ENCODE measurements at regions not wholly inside any gene's neighbourhood (a gene's known extent, or its start where the extent isn't known, plus 50 kb on each side); places are given as distances from the start of the nearest gene placed in this dataset.
"Not testable (repeated sequence)": the region's sequence is repeated elsewhere in the genome, so short reads cannot be mapped to it uniquely, and the experiment has no call there.

DNA sequence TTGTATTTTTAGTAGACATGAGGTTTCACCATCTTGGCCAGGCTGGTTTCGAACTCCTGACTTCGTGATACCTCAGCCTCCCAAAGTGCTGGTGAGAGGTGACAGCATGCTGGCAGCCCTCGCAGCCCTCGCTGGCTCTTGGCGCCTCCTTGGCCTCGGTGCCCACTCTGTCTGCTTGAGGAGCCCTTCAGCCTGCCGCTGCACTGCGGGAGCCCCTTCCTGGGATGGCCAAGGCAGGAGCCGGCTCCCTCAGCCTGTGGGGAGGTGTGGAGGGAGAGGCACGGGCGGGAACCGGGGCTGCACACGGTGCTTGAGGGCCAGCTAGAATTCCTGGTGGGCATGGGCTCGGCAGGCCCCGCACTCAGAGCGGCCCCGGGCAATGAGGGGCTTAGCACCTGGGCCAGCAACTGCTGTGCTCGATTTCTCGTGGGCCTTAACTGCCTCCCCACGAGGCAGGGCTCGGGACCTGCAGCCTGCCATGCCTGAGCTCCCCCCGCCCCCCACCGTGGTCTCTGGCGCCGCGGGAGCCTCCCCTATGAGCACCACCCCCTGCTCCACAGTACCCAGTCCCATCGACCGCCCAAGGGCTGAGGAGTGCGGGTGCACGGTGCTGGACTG, 96.5 kb upstream of the RHOBTB1 start:
- no peak for DNase-seq

GRCh38 chr10:61039868-61040267, 95.9 kb upstream of the RHOBTB1 start:
- DNase-seq, result no peak

- not testable (repeated sequence) for DNase-seq
Measured at GRCh38 chr10:61037261-61037830, 93.4 kb upstream of the RHOBTB1 start.

DNA sequence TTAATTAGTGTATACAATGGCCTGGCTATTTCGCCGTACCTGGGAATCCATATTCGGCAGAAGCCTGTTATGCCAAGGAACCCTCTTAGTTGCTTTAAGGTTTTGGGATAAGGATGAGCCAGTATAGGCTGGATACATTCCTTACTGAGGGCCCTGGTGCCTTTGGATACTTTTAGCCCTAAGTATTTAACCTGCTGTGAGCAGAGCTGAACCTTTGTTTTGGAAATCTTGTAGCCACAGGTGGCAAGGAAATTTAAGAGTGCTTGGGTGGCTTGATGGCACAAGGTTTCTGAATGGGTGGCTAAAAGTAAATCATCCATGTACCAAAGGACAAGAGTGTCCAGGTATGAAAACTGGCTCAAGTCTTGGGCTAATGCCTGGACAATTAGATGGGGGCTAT, 92.2 kb upstream of the RHOBTB1 start:
- not testable (repeated sequence) for DNase-seq

GRCh38 chr10:61031341-61031740, 87.4 kb upstream of the RHOBTB1 start:
- DNase-seq, result no peak

DNA sequence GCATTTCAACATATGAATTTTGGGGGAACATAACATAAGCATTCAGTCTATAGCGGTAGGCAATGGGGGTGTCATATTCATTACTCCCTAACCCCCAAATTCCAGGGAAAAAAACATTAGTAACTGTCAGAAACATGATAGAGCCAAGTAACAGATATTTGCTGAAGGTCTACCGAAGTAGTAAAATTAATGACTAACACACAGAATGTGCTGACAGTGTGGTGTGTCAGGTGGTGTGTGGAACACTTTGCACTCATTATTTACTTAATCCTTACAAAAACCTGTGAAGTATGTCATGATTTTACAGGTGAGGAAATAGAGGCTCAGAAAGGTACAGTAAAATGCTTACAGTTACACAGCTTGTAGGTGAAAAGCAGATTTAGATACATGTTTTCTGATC, 85.4 kb upstream of the RHOBTB1 start:
- no peak for DNase-seq

- DNase-seq, result no peak
Measured at GRCh38 chr10:61028861-61029361, 84.9 kb upstream of the RHOBTB1 start.

GRCh38 chr10:61024856-61025201, 80.8 kb upstream of the RHOBTB1 start:
- no peak for DNase-seq

DNA sequence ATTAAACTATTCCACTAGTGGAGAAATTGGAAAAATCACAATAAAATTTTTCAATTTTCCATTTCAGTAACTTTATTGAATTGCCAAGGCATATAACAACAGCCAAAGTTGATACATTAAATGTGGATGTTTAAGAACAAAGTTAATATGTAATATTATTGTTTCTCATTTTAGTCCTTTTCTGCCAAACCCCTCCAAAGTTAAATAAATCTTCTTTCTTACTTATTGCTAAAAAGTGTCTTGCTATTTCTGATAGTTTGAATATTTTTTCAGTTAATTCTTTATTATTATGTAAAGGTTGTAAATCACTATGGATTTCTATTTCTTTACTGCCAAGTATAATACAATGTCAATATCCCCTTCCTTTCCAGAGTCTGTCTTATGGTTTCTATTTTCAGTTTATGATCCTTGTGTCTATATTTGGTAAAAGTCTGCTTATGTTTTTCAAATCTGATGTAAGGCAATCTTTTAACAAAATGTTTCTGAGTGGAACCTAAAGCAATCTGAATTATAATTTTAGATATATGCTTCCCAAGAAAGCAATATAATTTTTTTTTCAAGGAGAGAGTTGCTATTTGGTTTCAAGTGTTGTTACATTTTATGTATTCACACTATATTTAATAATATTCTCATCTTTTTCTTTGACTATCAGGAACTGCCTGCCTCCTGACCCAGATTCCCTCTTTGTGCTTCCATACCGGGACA, 80.3 kb upstream of the RHOBTB1 start:
- DNase-seq, result no peak

- DNase-seq, result no peak
Measured at GRCh38 chr10:61023053-61023452, 79.1 kb upstream of the RHOBTB1 start.

DNA sequence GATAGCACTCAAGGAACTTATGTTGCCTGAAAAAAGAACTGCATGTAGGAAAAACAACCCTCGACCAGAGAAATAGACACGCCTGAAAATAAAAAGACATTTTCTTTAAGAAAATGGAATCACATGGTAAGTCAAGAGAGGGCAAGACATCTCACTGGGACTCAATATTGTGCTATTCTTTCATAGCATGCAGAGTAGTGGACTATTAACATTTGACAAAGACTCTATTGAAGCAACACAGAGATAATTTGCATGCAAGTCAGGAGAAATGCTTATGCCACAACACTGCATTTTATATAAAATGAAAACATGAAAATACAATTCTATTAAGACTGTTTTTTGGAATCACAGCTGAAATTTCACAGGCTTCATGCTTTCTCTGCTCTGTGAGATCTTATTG, 77.9 kb upstream of the RHOBTB1 start:
- DNase-seq, result no peak

- no peak for DNase-seq
Measured at GRCh38 chr10:61020420-61021158, 76.6 kb upstream of the RHOBTB1 start.

GRCh38 chr10:61018146-61018545, 74.2 kb upstream of the RHOBTB1 start:
- no peak for DNase-seq

DNA sequence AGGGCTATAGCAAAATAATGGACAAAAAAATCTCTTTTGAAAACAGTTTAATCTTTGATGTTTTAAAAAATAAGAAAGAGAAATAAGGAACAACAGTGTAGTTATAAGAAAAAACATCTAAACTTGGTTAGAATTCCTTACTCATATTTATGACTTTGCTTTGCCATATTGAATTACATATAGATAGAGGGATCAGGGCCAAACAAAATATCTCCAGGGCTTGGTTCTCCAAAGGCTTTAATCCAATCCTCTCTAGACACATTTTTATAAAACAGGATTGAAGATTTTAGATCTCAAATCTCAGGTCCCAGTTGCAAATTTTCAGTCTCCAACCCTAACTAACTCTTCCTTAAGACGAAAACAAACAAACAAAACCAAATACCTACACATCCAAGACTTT, 72.6 kb upstream of the RHOBTB1 start:
- DNase-seq, result no peak

- no peak for DNase-seq
Measured at GRCh38 chr10:61016007-61016406, 72.0 kb upstream of the RHOBTB1 start.

- DNase-seq, result no peak
Measured at GRCh38 chr10:61010863-61011262, 66.9 kb upstream of the RHOBTB1 start.

- DNase-seq, result not testable (repeated sequence)
Measured at GRCh38 chr10:61003069-61003468, 59.1 kb upstream of the RHOBTB1 start.

- no peak for DNase-seq
Measured at GRCh38 chr10:61001731-61002122, 57.7 kb upstream of the RHOBTB1 start.

- DNase-seq, result no peak
Measured at GRCh38 chr10:61000769-61001730, 57.1 kb upstream of the RHOBTB1 start.

DNA sequence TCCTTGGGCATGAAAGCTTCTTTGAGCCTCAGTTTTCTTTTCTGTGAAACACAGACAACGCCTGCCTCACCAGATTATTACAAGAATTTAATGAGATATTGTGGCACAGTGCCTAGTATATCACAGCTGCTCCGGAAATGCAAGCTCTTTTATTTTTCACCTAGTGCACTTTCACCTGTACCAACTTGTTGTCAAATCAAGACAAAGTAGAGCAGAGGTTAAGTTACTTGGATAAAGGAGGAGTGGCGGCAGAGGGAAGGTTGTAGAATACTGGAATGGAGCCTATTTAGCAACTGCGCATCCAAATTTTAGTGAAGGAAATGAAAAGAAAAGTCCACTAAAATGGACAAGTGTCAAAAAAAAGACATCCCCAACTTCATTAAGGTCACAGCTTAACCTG, 54.9 kb upstream of the RHOBTB1 start:
- DNase-seq, result no peak

GRCh38 chr10:60994128-60994527, 50.1 kb upstream of the RHOBTB1 start:
- DNase-seq, result no peak

All from CD4-positive, alpha-beta T cell treated with Interleukin-4 for 1 hour (primary cell).